ENCODE measurements at regions not wholly inside any gene's neighbourhood (a gene's known extent, or its start where the extent isn't known, plus 50 kb on each side); places are given as distances from the start of the nearest gene placed in this dataset.

DNA sequence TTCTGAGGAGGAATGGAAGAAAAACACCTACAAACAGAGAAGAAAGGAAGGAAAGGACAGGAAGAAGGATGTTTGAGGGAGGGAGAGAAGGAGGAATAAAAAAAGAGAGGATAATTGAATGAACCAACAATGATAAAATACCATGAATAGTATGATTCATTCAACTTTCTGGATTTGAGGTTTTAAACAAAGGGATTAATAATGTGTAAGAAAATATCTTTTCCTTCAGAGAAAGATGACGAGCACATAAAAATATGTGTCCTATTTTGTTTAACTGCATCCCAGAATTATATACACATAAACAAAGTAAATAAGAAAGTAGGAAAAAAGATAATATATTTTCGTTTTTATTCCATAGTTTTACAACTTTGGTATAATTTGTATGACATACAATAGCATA, 1380.4 kb downstream of the STIM2 start:
- no peak for DNase-seq (ENCODE audit: low read depth)
- TF ChIP-seq, protein P1, sequence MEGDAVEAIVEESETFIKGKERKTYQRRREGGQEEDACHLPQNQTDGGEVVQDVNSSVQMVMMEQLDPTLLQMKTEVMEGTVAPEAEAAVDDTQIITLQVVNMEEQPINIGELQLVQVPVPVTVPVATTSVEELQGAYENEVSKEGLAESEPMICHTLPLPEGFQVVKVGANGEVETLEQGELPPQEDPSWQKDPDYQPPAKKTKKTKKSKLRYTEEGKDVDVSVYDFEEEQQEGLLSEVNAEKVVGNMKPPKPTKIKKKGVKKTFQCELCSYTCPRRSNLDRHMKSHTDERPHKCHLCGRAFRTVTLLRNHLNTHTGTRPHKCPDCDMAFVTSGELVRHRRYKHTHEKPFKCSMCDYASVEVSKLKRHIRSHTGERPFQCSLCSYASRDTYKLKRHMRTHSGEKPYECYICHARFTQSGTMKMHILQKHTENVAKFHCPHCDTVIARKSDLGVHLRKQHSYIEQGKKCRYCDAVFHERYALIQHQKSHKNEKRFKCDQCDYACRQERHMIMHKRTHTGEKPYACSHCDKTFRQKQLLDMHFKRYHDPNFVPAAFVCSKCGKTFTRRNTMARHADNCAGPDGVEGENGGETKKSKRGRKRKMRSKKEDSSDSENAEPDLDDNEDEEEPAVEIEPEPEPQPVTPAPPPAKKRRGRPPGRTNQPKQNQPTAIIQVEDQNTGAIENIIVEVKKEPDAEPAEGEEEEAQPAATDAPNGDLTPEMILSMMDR (conservative IDR thresholded peaks at IDR 0.05; ENCODE audit: low read depth, low read length), result no peak
- no peak overlapping the region for H3K4me3 ChIP-seq (ENCODE audit: low read depth, low read length)

GRCh38 chr4:28247805-28248204, 1387.2 kb downstream of the STIM2 start:
- TF ChIP-seq, protein P1 (conservative IDR thresholded peaks at IDR 0.05; ENCODE audit: low read depth, low read length), result no peak
- H3K4me3 ChIP-seq (ENCODE audit: low read depth, low read length), result no peak overlapping the region
- DNase-seq (ENCODE audit: low read depth), result no peak

GRCh38 chr4:28248269-28248668, 1387.6 kb downstream of the STIM2 start:
- no peak overlapping the region for H3K4me3 ChIP-seq (ENCODE audit: low read depth, low read length)
- TF ChIP-seq, protein P1 (conservative IDR thresholded peaks at IDR 0.05; ENCODE audit: low read depth, low read length), result no peak
- no peak for DNase-seq (ENCODE audit: low read depth)

- TF ChIP-seq, protein P1 (conservative IDR thresholded peaks at IDR 0.05; ENCODE audit: low read depth, low read length), result no peak
- H3K4me3 ChIP-seq (ENCODE audit: low read depth, low read length), result no peak overlapping the region
- DNase-seq (ENCODE audit: low read depth), result no peak
These were observed 1390.0 kb downstream of the STIM2 start for GRCh38 chr4:28250646-28251045.

DNA sequence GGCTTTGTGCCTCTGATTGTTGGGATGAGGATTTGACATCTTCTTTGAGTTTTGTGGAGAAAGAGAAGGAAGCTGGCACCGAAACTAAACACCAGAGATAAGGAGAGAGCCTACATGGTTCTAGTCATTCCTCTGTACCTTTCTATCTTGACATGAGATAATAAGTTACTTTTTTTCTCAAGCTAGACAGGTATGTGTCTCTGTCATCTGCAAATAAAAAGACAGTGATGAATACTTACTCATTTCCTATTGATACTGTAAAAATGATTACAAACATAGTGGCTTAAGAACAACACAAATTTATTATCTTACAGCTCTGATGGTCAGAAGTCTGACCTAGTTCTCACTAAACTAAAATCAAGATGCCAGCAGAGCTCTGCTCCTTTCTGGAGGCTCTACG, 1391.2 kb downstream of the STIM2 start:
- TF ChIP-seq, protein P1 (conservative IDR thresholded peaks at IDR 0.05; ENCODE audit: low read depth, low read length), result no peak
- H3K4me3 ChIP-seq (ENCODE audit: low read depth, low read length), result no peak overlapping the region
- DNase-seq (ENCODE audit: low read depth), result no peak

GRCh38 chr4:28254003-28254402, 1393.4 kb downstream of the STIM2 start:
- no peak for DNase-seq (ENCODE audit: low read depth)

DNA sequence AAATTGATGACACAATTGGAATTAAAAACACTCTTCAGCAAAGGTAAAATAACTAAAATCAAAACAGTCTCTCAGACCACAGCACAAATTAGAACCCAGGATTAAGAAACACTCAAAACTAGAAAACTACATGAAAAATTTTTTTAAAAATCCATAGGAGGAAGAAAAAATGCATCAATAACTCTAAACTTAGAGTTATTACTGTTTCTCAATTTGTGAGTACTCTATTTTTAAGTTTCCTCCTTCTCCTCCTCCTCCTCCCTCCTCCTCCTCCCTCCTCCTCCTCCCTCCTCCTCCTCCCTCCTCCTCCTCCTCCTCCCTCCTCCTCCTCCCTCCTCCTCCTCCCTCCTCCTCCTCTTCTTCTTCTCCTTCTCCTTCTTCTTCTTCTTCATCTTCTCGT, 1395.7 kb downstream of the STIM2 start:
- TF ChIP-seq, protein P1 (conservative IDR thresholded peaks at IDR 0.05; ENCODE audit: low read depth, low read length), result no peak
- no peak for DNase-seq (ENCODE audit: low read depth)

More at GRCh38 chr4:28254003-28254402, 1393.4 kb downstream of the STIM2 start:
- TF ChIP-seq, protein P1 (conservative IDR thresholded peaks at IDR 0.05; ENCODE audit: low read depth, low read length), result no peak
- H3K4me3 ChIP-seq (ENCODE audit: low read depth, low read length), result no peak overlapping the region

More for the DNA sequence above, 1395.7 kb downstream of the STIM2 start:
- no peak overlapping the region for H3K4me3 ChIP-seq (ENCODE audit: low read depth, low read length)
